BE2C (cell line): ENCODE measurements at regions not wholly inside any gene's neighbourhood (a gene's known extent, or its start where the extent isn't known, plus 50 kb on each side); places are given as distances from the start of the nearest gene placed in this dataset.

Source experiments
- DNase-seq: peaks from one replicate; pipeline ENCODE4 v3.0.0-alpha.2; 2020
- H3K27me3 ChIP-seq: fragments of 250-450 bp; sonication (Bioruptor Pico); 2 replicates; pipeline ENCODE4 v1.5.1; 2020; ENCODE audit warnings: mild to moderate bottlenecking
- H3K36me3 ChIP-seq: fragments of 250-450 bp; sonication (Bioruptor Pico); 2 replicates; pipeline ENCODE4 v1.5.1; 2020; ENCODE audit warnings: mild to moderate bottlenecking
- H3K4me1 ChIP-seq: fragments of 250-450 bp; sonication (Bioruptor Pico); 2 replicates; pipeline ENCODE4 v1.5.1; 2020
- H3K4me3 ChIP-seq: 2 replicates; pipeline ENCODE4 v1.5.1; 2011; ENCODE audit warnings: low read depth, low read length
- H3K9me3 ChIP-seq: fragments of 250-450 bp; sonication (Bioruptor Pico); 2 replicates; pipeline ENCODE4 v1.5.1; 2020
- CTCF ChIP-seq: IDR thresholded peaks from 2 replicates; pipeline ENCODE4 v1.5.1; 2012; ENCODE audit warnings: mild to moderate bottlenecking, low read depth, low read length

DNA sequence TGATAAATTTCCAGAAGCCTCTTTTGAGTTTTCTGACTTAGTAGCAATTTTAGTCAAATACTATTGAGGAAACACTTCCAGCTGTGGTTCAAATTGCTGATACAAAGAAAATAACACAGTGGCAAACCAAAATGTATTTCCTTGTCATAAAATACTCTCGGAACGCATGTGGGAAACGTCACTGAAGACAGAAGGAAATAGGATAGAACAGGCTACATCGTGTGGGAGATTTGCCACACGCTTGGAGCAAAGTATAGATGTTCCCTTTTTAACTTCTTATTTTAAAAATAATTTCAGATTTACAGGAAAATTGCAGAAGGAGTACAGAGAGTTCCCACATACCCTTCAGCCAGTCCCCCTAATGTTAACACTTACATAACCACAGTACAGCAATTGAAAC is 88.8 kb downstream of the ING1 start:
- Histone ChIP-seq H3K27me3 (peaks cover 84% of the 10 kb centered on the region), H3K4me3 (no peak overlapping the region), H3K9me3 (no peaks in the 10 kb centered on the region), H3K36me3 (no peaks in the 10 kb centered on the region), H3K4me1 (no peaks in the 10 kb centered on the region)
- no peak for DNase-seq
- no peak for TF ChIP-seq CTCF

DNA sequence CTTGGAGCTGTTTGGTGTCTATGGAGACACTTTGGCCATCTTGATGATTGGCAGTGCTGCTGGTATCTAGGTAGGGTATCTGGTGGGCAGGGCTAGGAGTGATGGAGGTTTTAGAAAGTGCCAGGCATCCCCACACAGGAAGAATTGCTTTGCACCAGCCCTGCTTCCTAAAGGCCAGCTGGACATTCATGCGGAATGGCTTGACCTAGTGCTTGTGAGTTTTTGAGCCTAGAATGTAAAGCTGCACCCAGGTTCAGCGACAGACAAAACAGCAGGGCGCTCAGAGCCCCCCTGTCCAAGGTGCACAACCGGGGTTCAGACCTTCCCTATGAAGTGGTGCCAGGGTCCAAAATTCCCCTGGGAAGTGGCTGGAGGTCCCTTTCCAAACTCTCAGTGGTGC is 93.1 kb downstream of the ING1 start:
- Histone ChIP-seq H3K4me1 (no peaks in the 10 kb centered on the region), H3K9me3 (no peaks in the 10 kb centered on the region), H3K36me3 (no peaks in the 10 kb centered on the region), H3K27me3 (peaks cover 83% of the 10 kb centered on the region), H3K4me3 (no peak overlapping the region)
- TF ChIP-seq CTCF = no peak
- no peak for DNase-seq

DNA sequence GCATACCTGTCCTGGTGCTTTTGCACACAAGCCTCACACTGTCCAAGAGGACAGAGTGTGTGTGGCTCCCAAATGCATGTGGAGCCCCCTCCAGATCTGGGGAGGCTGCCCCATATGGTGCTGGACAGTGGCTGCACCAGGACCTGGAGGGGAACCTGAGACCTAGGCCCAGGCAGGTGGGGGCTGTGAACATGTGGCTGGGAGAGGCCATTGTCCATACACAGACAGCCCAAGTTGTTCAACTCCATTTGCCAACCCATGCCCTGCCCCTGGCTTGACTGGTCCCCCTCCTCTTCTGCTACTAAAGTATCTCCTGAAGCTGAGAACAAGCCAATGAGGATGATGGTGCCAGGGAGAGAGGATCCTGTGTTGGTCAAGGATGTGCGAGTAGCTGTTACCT is 94.0 kb downstream of the ING1 start:
- H3K36me3 ChIP-seq = no peaks in the 10 kb centered on the region
- no peak for TF ChIP-seq CTCF
- H3K27me3 ChIP-seq = peaks cover 80% of the 10 kb centered on the region
- H3K4me1 ChIP-seq = no peaks in the 10 kb centered on the region
- no peaks in the 10 kb centered on the region for H3K9me3 ChIP-seq
- DNase-seq = no peak
- H3K4me3 ChIP-seq = no peak overlapping the region

- Histone ChIP-seq H3K36me3 (no peaks in the 10 kb centered on the region), H3K4me3 (no peak overlapping the region), H3K4me1 (no peaks in the 10 kb centered on the region), H3K27me3 (peaks cover 77% of the 10 kb centered on the region), H3K9me3 (no peaks in the 10 kb centered on the region)
- no peak for DNase-seq
- no peak for TF ChIP-seq CTCF
Measured at GRCh38 chr13:110808138-110808537, 94.6 kb downstream of the ING1 start.

DNA sequence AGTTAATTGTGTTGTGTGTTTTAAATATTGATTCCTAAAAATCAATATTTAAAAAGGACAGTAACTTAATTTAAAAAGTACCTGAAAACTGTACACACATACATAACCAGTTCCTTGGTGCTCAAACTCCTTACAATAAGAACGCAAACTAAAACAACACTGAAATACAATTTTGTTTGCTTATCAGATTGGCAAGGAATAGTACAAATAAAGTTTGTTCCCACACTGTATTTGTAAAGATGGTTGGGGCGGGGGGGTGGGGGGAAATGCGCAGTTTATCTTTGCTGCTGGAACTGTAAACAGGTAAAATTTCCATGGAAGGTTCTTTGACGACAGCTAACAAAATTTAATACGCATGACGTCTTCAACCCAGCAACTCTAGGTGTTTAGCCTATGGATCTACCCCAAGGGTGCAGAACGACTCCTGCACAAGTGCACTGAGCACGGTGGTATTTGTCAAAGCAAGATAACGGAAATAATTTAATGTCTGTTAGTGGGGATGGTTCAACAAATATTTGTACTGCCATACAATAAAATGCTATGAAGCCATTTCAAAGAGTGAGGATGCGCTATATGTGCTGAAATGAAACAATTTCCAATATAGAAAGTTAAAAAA is 96.5 kb downstream of the ING1 start:
- H3K9me3 ChIP-seq = no peaks in the 10 kb centered on the region
- H3K4me1 ChIP-seq = no peaks in the 10 kb centered on the region
- H3K36me3 ChIP-seq = no peaks in the 10 kb centered on the region
- no peak overlapping the region for H3K4me3 ChIP-seq
- H3K27me3 ChIP-seq = peaks cover 65% of the 10 kb centered on the region
- no peak for TF ChIP-seq CTCF
- DNase-seq = no peak

- no peak overlapping the region for H3K4me3 ChIP-seq
- no peaks in the 10 kb centered on the region for H3K9me3 ChIP-seq
- DNase-seq = no peak
- no peak for TF ChIP-seq CTCF
- no peaks in the 10 kb centered on the region for H3K4me1 ChIP-seq
- H3K27me3 ChIP-seq = peaks cover 55% of the 10 kb centered on the region
- no peaks in the 10 kb centered on the region for H3K36me3 ChIP-seq
Measured at GRCh38 chr13:110811008-110811720, 97.7 kb downstream of the ING1 start.
